ENCODE measurements at regions not wholly inside any gene's neighbourhood (a gene's known extent, or its start where the extent isn't known, plus 50 kb on each side); places are given as distances from the start of the nearest gene placed in this dataset.

DNA sequence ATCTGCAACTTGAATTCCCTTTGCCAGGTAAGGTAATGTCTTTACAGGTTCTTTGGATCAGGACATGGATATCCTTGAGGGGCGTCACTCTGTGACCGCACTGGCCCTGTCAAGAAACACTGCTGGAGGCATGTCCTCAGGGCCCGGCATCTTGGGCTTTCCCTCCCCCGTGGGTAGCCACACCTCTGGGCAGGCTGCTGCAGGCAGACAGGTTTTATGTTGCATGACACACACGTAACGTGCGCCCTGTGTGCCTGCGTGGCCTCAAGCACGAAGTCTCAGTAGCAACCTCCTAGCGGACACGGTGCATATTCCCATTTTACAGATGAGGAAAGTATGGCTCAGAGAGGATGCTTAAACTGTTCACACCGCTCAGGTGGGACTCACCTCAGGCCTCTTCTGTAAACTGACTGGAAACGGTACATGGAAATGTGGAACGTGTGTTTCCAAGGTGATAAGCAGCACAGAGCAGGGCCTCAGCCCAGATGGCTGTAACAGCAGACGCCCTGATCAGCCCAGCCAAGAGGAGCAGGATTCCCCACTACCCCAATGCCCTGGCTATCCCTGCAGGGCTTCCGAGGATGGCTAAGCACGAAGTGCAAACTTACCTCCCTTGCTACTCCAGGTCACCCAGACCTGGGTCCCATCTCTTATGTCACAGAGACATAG, 553.6 kb downstream of the TCERG1L start:
- TF ChIP-seq POLR2AphosphoS5 (IDR thresholded peaks at IDR 0.05) (no peak), POLR2A (IDR thresholded peaks at IDR 0.05) (no peak)
- TF ChIP-seq, protein P1, sequence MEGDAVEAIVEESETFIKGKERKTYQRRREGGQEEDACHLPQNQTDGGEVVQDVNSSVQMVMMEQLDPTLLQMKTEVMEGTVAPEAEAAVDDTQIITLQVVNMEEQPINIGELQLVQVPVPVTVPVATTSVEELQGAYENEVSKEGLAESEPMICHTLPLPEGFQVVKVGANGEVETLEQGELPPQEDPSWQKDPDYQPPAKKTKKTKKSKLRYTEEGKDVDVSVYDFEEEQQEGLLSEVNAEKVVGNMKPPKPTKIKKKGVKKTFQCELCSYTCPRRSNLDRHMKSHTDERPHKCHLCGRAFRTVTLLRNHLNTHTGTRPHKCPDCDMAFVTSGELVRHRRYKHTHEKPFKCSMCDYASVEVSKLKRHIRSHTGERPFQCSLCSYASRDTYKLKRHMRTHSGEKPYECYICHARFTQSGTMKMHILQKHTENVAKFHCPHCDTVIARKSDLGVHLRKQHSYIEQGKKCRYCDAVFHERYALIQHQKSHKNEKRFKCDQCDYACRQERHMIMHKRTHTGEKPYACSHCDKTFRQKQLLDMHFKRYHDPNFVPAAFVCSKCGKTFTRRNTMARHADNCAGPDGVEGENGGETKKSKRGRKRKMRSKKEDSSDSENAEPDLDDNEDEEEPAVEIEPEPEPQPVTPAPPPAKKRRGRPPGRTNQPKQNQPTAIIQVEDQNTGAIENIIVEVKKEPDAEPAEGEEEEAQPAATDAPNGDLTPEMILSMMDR (IDR thresholded peaks at IDR 0.05), result no peak
